Liver (tissue), 8 donors: ENCODE measurements at regions not wholly inside any gene's neighbourhood (a gene's known extent, or its start where the extent isn't known, plus 50 kb on each side); places are given as distances from the start of the nearest gene placed in this dataset.
A peak's percentile ranks its signal among the peaks of the same experiment; 100 is the strongest.

Experiments
- DNase-seq: peaks from one replicate; pipeline ENCODE4 v3.0.0-alpha.2; 2017; ENCODE audit warnings: low spot score
- H3K27ac ChIP-seq, 2 donors: one replicate each; pipeline ENCODE4 v1.7.0; 2013; ENCODE audit warnings: inconsistent platforms in 2 of 2, low read length in 2 of 2, control low read depth in 1 of 2, low read depth in 1 of 2, mild to moderate bottlenecking in 1 of 2
- H3K27me3 ChIP-seq, 4 donors: one replicate each; pipeline versions ENCODE4 v1.6.1 to v1.7.0; 2013; ENCODE audit warnings: low read length in 3 of 4, inconsistent platforms in 1 of 4, mild to moderate bottlenecking in 1 of 4, moderate library complexity in 1 of 4; ENCODE audit not compliant: control insufficient read depth in 4 of 4, insufficient read depth in 4 of 4
- H3K36me3 ChIP-seq, 4 donors: one replicate each; pipeline versions ENCODE4 v1.6.1 to v1.7.0; 2013; ENCODE audit warnings: low read length in 3 of 4, mild to moderate bottlenecking in 3 of 4, low read depth in 1 of 4, moderate library complexity in 1 of 4; ENCODE audit not compliant: control insufficient read depth in 4 of 4, insufficient read depth in 3 of 4
- H3K4me1 ChIP-seq, 4 donors: one replicate each; pipeline versions ENCODE4 v1.6.1 to v1.7.0; 2013; ENCODE audit warnings: low read length in 3 of 4, mild to moderate bottlenecking in 3 of 4, moderate library complexity in 1 of 4; ENCODE audit not compliant: control insufficient read depth in 4 of 4, insufficient read depth in 4 of 4
- H3K4me3 ChIP-seq, 3 donors: one replicate each; pipeline versions ENCODE4 v1.6.1 to v1.7.0; 2013; ENCODE audit warnings: low read length in 3 of 3, control low read depth in 1 of 3, low read depth in 1 of 3, mild to moderate bottlenecking in 1 of 3
- H3K9ac ChIP-seq, 2 donors: one replicate each; pipeline ENCODE4 v1.7.0; 2013; ENCODE audit warnings: low read length in 2 of 2, mild to moderate bottlenecking in 2 of 2, moderate library complexity in 2 of 2, control low read depth in 1 of 2, low read depth in 1 of 2
- H3K9me3 ChIP-seq, 4 donors: one replicate each; pipeline versions ENCODE4 v1.6.1 to v1.7.0; 2013; ENCODE audit warnings: low read length in 3 of 4; ENCODE audit not compliant: control insufficient read depth in 4 of 4
- FOXA1 ChIP-seq: IDR thresholded peaks from 2 replicates; pipeline ENCODE4 v1.6.1; 2016; ENCODE audit warnings: antibody characterized with exemption
- FOXA2 ChIP-seq: IDR thresholded peaks from 2 replicates; pipeline ENCODE4 v1.6.1; 2016; ENCODE audit warnings: antibody characterized with exemption
- GABPA ChIP-seq, 2 donors: IDR thresholded peaks in 1 of 2; conservative IDR thresholded peaks in 1 of 2; 2 replicates each; pipeline ENCODE4 v1.6.1; 2016; ENCODE audit warnings: antibody characterized with exemption in 2 of 2, mild to moderate bottlenecking in 1 of 2, moderate library complexity in 1 of 2
- NR2F2 ChIP-seq: IDR thresholded peaks from 2 replicates; pipeline ENCODE4 v1.6.1; 2016; ENCODE audit warnings: antibody characterized with exemption
- RAD21 ChIP-seq, 2 donors: IDR thresholded peaks; 2 replicates each; pipeline ENCODE4 v1.6.1; 2016; ENCODE audit warnings: antibody characterized with exemption in 2 of 2, mild to moderate bottlenecking in 2 of 2
- RXRA ChIP-seq, 2 donors: IDR thresholded peaks; 2 replicates each; pipeline ENCODE4 v1.6.1; 2017 to 2018; ENCODE audit warnings: antibody characterized with exemption in 2 of 2, mild to moderate bottlenecking in 1 of 2
- TAF1 ChIP-seq: conservative IDR thresholded peaks from 2 replicates; pipeline ENCODE4 v1.6.1; 2016; ENCODE audit warnings: antibody characterized with exemption, mild to moderate bottlenecking
- YY1 ChIP-seq: IDR thresholded peaks from 2 replicates; pipeline ENCODE4 v1.6.1; 2016; ENCODE audit warnings: antibody characterized with exemption, mild to moderate bottlenecking
- WGBS: extraction: QIAGEN DNeasy Blood & Tissue Kit; methylation state at CpG from one replicate; pipeline ENCODE4 v1.1.7; 2013; 5-methylcytosine and 5-hydroxymethylcytosine counted together
- TF ChIP-seq, protein P1 (sequence below): IDR thresholded peaks from 2 replicates; pipeline ENCODE4 v1.6.1; 2016; ENCODE audit warnings: antibody characterized with exemption
- TF ChIP-seq, protein P2 (sequence below): fragments of 150-350 bp; IDR thresholded peaks from 2 replicates; pipeline ENCODE4 v1.5.1; 2017; ENCODE audit warnings: improper control_type of control experiment, low read depth, low read length; ENCODE audit not compliant: missing input control
- TF ChIP-seq, protein P3 (sequence below): IDR thresholded peaks from 2 replicates; pipeline ENCODE4 v1.6.1; 2016; ENCODE audit warnings: antibody characterized with exemption
- donor health status: healthy.
- donor health status: healthy.
- donor health status: healthy.
- donor health status: healthy.
- donor health status: healthy.

DNA sequence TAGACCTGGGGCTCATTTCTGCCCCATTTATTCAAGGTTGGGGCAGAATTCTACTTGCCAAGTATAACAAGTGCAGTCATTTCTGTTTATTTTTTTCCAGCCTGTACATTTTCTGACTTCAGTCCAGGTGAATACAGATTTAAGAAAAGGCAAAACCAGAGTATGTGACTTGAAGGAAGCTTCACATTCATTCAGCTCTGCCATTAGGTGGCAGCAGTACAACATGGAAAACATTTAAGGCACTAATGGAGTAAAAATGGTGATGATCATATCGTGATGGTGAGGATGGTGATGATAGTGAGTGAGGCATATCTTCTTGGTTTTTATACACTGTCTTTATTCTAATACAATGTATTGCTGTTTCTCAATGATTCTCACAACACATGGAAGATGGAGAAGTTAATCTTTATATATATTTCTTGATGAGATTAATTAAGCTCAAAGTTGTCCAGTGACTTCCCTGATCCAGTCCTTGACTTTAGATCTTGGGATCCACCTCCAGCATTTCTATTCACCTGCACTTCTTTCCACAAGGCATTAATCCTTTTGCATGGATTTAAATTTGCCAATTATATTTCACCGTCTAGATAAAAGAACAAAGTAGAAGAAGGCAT, 176.7 kb upstream of the SEL1L start:
- DNase-seq = no peak
- no peak overlapping the region for H3K27ac ChIP-seq

DNA sequence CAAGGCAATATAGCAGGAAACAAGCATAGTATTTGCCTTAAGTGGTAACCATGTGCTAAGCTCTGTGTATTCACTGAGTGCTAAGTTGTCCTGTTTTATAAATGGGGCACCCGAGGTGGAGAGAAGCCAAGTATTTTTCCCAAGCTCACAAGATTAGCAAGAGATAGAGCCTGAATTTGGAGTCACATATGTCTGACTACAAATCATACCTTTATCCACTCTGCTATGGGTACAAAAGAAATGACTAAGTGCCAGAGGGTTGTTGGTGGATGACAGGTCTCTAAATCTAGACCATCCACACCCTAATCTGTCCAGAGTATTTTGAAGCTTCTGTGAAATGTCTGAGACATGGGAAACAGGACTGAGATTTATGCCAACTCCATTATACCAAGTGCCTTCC, 182.1 kb upstream of the SEL1L start:
- Histone ChIP-seq H3K9ac (no peak overlapping the region), H3K4me3 (no peak overlapping the region), H3K27me3 (peaks cover 0 to 6% (median 0%) of the 10 kb centered on the region in 4 donors), H3K36me3 (no peaks in the 10 kb centered on the region), H3K4me1 (no peaks in the 10 kb centered on the region), H3K9me3 (no peaks in the 10 kb centered on the region), H3K27ac (no peak overlapping the region)
- 71% methylated on average over 1 of the region's 1 CpG for WGBS
- DNase-seq = no peak
- TF ChIP-seq, protein P1, sequence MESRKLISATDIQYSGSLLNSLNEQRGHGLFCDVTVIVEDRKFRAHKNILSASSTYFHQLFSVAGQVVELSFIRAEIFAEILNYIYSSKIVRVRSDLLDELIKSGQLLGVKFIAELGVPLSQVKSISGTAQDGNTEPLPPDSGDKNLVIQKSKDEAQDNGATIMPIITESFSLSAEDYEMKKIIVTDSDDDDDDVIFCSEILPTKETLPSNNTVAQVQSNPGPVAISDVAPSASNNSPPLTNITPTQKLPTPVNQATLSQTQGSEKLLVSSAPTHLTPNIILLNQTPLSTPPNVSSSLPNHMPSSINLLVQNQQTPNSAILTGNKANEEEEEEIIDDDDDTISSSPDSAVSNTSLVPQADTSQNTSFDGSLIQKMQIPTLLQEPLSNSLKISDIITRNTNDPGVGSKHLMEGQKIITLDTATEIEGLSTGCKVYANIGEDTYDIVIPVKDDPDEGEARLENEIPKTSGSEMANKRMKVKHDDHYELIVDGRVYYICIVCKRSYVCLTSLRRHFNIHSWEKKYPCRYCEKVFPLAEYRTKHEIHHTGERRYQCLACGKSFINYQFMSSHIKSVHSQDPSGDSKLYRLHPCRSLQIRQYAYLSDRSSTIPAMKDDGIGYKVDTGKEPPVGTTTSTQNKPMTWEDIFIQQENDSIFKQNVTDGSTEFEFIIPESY = no peak
- TF ChIP-seq NR2F2 (no peak), FOXA1 (no peak), FOXA2 (no peak), GABPA (IDR thresholded peaks at IDR 0.05 in 1 of 2, conservative IDR thresholded peaks at IDR 0.05 in 1 of 2) (no peak), TAF1 (no peak)
- TF ChIP-seq, protein P2, sequence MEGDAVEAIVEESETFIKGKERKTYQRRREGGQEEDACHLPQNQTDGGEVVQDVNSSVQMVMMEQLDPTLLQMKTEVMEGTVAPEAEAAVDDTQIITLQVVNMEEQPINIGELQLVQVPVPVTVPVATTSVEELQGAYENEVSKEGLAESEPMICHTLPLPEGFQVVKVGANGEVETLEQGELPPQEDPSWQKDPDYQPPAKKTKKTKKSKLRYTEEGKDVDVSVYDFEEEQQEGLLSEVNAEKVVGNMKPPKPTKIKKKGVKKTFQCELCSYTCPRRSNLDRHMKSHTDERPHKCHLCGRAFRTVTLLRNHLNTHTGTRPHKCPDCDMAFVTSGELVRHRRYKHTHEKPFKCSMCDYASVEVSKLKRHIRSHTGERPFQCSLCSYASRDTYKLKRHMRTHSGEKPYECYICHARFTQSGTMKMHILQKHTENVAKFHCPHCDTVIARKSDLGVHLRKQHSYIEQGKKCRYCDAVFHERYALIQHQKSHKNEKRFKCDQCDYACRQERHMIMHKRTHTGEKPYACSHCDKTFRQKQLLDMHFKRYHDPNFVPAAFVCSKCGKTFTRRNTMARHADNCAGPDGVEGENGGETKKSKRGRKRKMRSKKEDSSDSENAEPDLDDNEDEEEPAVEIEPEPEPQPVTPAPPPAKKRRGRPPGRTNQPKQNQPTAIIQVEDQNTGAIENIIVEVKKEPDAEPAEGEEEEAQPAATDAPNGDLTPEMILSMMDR = no peak

More for the DNA sequence above, 176.7 kb upstream of the SEL1L start:
- Histone ChIP-seq H3K4me3 (no peak overlapping the region), H3K9me3 (no peaks in the 10 kb centered on the region), H3K4me1 (no peaks in the 10 kb centered on the region), H3K36me3 (no peaks in the 10 kb centered on the region), H3K9ac (no peak overlapping the region), H3K27me3 (peaks cover 0 to 6% (median 0%) of the 10 kb centered on the region in 4 donors)
- WGBS = 47% methylated on average over 2 of the region's 2 CpGs
- TF ChIP-seq RAD21 (IDR thresholded peaks at IDR 0.05) (peak; percentile 93 to 95), YY1 (no peak)
- TF ChIP-seq, protein P3, sequence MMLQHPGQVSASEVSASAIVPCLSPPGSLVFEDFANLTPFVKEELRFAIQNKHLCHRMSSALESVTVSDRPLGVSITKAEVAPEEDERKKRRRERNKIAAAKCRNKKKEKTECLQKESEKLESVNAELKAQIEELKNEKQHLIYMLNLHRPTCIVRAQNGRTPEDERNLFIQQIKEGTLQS = no peak
- TF ChIP-seq, protein P2 = peak; percentile 63

DNA sequence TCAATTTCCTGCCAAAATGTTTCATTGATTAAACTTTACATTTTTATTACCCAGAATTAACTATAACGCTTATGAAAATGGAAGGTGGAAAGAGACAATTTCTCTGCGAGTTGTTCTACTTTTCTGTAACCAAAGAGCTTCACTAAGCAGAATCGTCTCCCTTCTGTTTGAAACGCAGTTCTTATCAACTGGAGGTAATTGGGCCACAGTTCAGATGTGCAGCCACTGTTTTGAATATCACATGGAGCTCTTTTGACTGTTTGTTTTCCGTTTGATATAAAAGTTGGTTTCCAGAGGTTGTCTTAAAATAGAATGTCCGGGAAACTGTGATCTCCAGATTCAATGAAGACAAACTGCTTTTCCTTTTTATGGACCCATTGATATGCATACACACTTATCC, 183.3 kb upstream of the SEL1L start:
- no peaks in the 10 kb centered on the region for H3K9me3 ChIP-seq
- H3K4me1 ChIP-seq = no peaks in the 10 kb centered on the region
- peaks cover 0 to 6% (median 0%) of the 10 kb centered on the region in 4 donors for H3K27me3 ChIP-seq
- no peak for DNase-seq
- peak in 1 of 2 donors; percentile 29 for TF ChIP-seq RXRA (IDR thresholded peaks at IDR 0.05)
- TF ChIP-seq, protein P3 = no peak
- no peaks in the 10 kb centered on the region for H3K36me3 ChIP-seq
- 48% methylated on average over 6 of the region's 6 CpGs for WGBS
- H3K9ac ChIP-seq = no peak overlapping the region
- no peak overlapping the region for H3K4me3 ChIP-seq
- H3K27ac ChIP-seq = no peak overlapping the region
